ENCODE measurements at regions not wholly inside any gene's neighbourhood (a gene's known extent, or its start where the extent isn't known, plus 50 kb on each side); places are given as distances from the start of the nearest gene placed in this dataset.

DNA sequence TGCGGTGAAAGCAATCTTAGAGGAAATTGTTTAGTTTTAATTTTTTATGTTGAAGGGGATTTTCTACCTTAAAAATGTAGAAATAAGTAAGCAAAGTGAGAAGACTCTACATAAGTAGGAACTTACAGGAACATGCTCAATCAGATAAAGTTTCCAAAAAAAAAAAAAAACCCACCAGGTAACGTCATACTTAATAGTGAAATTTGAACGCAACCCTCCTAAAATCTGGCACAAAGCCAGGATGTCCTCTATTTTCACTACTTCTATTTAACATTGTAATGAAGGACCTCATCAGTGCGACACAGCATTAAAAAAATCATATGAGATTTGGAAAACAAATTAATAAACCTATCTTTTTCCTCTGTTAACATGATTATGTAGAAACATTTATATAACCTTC is 135.0 kb upstream of the FAT4 start:
- ChIA-PET POLR2A (no interaction called here), RAD21 (ENCODE audit: low non-redundant PET in 1 of 2, low total read pairs in 2 of 2, uncharacterized antibody in 2 of 2, unreplicated experiment in 2 of 2) (no interaction called here)
- ATAC-seq = no peak

DNA sequence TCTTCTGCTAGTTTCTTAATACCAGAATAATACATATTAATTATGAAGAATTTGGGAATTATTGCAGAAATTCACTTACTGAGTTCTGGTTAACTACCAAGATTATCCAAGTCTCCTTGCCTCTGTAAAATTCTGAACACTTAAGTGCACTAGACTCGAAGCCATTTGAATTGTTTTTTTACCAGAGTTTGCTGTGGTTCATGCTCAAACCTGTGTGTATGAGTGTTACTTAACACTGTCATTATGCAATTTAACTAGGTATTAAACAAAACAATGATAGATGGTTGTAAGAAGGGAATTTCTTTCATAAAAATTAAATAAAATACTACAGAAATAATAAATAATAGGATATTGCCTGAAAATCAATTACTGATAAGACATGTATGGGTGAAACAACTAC is 145.6 kb upstream of the FAT4 start:
- Histone ChIP-seq H3K9me2 (ENCODE audit: insufficient read depth) (0 out of 2 replicates have a peak, but pooled peaks cover 4% of the 10 kb centered on the region), H3K4me2 (ENCODE audit: low read length) (no peak overlapping the region), H3K27me3 (ENCODE audit: insufficient read depth, low read length) (no peaks in the 10 kb centered on the region), H3K79me2 (ENCODE audit: insufficient read depth, low read length) (no peaks in the 10 kb centered on the region), H3K36me3 (ENCODE audit: control insufficient read depth in 1 of 2, insufficient read depth in 2 of 2, low read length in 2 of 2) (no peaks in the 10 kb centered on the region), H2AFZ (ENCODE audit: low read depth, low read length, poor library complexity, severe bottlenecking) (no peak overlapping the region), H3K27ac (ENCODE audit: low read depth, low read length) (no peak overlapping the region), H3K9me3 (ENCODE audit: control insufficient read depth in 1 of 2, insufficient read depth in 1 of 2, low read depth in 1 of 2, low read length in 2 of 2) (no peaks in the 10 kb centered on the region), H4K20me1 (ENCODE audit: insufficient read depth) (no peaks in the 10 kb centered on the region), H3K4me1 (ENCODE audit: control insufficient read depth in 1 of 2, insufficient read depth in 2 of 2, low read length in 2 of 2) (no peaks in the 10 kb centered on the region), H3K4me3 (replicated peaks in 1 of 2; ENCODE audit: low read depth in 1 of 2, low read length in 2 of 2) (no peak overlapping the region), H3K9ac (ENCODE audit: low read length) (no peak overlapping the region)
- ATAC-seq (no peak), DNase-seq (ENCODE audit: low read depth, low spot score) (no peak)
- POLR2A ChIA-PET = no interaction called here
- intact Hi-C loops (cut with micrococcal nuclease) = no loop called here
- BruUV-seq (replicated peaks) = no TSS peak
- CTCF ChIA-PET = no interaction called here
- RAD21 ChIA-PET (ENCODE audit: low non-redundant PET in 1 of 2, low total read pairs in 2 of 2, uncharacterized antibody in 2 of 2, unreplicated experiment in 2 of 2) = no interaction called here
- TF ChIP-seq SIN3A (IDR thresholded peaks at IDR 0.05; ENCODE audit: low read depth) = no peak
- TF ChIP-seq, protein P1, sequence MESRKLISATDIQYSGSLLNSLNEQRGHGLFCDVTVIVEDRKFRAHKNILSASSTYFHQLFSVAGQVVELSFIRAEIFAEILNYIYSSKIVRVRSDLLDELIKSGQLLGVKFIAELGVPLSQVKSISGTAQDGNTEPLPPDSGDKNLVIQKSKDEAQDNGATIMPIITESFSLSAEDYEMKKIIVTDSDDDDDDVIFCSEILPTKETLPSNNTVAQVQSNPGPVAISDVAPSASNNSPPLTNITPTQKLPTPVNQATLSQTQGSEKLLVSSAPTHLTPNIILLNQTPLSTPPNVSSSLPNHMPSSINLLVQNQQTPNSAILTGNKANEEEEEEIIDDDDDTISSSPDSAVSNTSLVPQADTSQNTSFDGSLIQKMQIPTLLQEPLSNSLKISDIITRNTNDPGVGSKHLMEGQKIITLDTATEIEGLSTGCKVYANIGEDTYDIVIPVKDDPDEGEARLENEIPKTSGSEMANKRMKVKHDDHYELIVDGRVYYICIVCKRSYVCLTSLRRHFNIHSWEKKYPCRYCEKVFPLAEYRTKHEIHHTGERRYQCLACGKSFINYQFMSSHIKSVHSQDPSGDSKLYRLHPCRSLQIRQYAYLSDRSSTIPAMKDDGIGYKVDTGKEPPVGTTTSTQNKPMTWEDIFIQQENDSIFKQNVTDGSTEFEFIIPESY (IDR thresholded peaks at IDR 0.05; ENCODE audit: extremely low read depth, insufficient replicate concordance, low read length) = no peak
- TF ChIP-seq JUND (IDR thresholded peaks at IDR 0.05) = no peak
- no peak for TF ChIP-seq FOSL1 (IDR thresholded peaks at IDR 0.05; ENCODE audit: low read depth)
- no peak for TF ChIP-seq CBX3 (IDR thresholded peaks at IDR 0.05; ENCODE audit: low read depth)
- TF ChIP-seq, protein P2, sequence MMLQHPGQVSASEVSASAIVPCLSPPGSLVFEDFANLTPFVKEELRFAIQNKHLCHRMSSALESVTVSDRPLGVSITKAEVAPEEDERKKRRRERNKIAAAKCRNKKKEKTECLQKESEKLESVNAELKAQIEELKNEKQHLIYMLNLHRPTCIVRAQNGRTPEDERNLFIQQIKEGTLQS (IDR thresholded peaks at IDR 0.05) = no peak
- no peak for TF ChIP-seq EZH2 (IDR thresholded peaks at IDR 0.05)
- no peak for TF ChIP-seq ELF1 (IDR thresholded peaks at IDR 0.05; ENCODE audit: borderline replicate concordance, low read depth)
- TF ChIP-seq, protein P3, sequence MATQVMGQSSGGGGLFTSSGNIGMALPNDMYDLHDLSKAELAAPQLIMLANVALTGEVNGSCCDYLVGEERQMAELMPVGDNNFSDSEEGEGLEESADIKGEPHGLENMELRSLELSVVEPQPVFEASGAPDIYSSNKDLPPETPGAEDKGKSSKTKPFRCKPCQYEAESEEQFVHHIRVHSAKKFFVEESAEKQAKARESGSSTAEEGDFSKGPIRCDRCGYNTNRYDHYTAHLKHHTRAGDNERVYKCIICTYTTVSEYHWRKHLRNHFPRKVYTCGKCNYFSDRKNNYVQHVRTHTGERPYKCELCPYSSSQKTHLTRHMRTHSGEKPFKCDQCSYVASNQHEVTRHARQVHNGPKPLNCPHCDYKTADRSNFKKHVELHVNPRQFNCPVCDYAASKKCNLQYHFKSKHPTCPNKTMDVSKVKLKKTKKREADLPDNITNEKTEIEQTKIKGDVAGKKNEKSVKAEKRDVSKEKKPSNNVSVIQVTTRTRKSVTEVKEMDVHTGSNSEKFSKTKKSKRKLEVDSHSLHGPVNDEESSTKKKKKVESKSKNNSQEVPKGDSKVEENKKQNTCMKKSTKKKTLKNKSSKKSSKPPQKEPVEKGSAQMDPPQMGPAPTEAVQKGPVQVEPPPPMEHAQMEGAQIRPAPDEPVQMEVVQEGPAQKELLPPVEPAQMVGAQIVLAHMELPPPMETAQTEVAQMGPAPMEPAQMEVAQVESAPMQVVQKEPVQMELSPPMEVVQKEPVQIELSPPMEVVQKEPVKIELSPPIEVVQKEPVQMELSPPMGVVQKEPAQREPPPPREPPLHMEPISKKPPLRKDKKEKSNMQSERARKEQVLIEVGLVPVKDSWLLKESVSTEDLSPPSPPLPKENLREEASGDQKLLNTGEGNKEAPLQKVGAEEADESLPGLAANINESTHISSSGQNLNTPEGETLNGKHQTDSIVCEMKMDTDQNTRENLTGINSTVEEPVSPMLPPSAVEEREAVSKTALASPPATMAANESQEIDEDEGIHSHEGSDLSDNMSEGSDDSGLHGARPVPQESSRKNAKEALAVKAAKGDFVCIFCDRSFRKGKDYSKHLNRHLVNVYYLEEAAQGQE (IDR thresholded peaks at IDR 0.05; ENCODE audit: low read depth) = no peak
- no peak for TF ChIP-seq ZFX (IDR thresholded peaks at IDR 0.05)
- TF ChIP-seq, protein P4, sequence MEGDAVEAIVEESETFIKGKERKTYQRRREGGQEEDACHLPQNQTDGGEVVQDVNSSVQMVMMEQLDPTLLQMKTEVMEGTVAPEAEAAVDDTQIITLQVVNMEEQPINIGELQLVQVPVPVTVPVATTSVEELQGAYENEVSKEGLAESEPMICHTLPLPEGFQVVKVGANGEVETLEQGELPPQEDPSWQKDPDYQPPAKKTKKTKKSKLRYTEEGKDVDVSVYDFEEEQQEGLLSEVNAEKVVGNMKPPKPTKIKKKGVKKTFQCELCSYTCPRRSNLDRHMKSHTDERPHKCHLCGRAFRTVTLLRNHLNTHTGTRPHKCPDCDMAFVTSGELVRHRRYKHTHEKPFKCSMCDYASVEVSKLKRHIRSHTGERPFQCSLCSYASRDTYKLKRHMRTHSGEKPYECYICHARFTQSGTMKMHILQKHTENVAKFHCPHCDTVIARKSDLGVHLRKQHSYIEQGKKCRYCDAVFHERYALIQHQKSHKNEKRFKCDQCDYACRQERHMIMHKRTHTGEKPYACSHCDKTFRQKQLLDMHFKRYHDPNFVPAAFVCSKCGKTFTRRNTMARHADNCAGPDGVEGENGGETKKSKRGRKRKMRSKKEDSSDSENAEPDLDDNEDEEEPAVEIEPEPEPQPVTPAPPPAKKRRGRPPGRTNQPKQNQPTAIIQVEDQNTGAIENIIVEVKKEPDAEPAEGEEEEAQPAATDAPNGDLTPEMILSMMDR (IDR thresholded peaks at IDR 0.05 in 2 of 3, conservative IDR thresholded peaks at IDR 0.05 in 1 of 3; ENCODE audit: borderline replicate concordance in 1 of 3, insufficient read depth in 1 of 3, low read depth in 2 of 3, low read length in 2 of 3) = no peak
- TF ChIP-seq CEBPB (IDR thresholded peaks at IDR 0.05; ENCODE audit: low read depth) = no peak

More for the DNA sequence above, 135.0 kb upstream of the FAT4 start:
- H3K4me2 ChIP-seq (ENCODE audit: low read length) = no peak overlapping the region
- no peaks in the 10 kb centered on the region for H3K9me2 ChIP-seq (ENCODE audit: insufficient read depth)
- no peaks in the 10 kb centered on the region for H3K4me1 ChIP-seq (ENCODE audit: control insufficient read depth in 1 of 2, insufficient read depth in 2 of 2, low read length in 2 of 2)
- no peak overlapping the region for H3K4me3 ChIP-seq (replicated peaks in 1 of 2; ENCODE audit: low read depth in 1 of 2, low read length in 2 of 2)
- H3K36me3 ChIP-seq (ENCODE audit: control insufficient read depth in 1 of 2, insufficient read depth in 2 of 2, low read length in 2 of 2) = no peaks in the 10 kb centered on the region
- DNase-seq (ENCODE audit: low read depth, low spot score) = no peak
- intact Hi-C loops (cut with micrococcal nuclease) = no loop called here
- CTCF ChIA-PET = no interaction called here
- H3K9me3 ChIP-seq (ENCODE audit: control insufficient read depth in 1 of 2, insufficient read depth in 1 of 2, low read depth in 1 of 2, low read length in 2 of 2) = no peaks in the 10 kb centered on the region
- H3K27ac ChIP-seq (ENCODE audit: low read depth, low read length) = no peak overlapping the region
- no TSS peak for BruUV-seq (replicated peaks)
- TF ChIP-seq, protein P2 (IDR thresholded peaks at IDR 0.05) = no peak
- TF ChIP-seq RAD21 (IDR thresholded peaks at IDR 0.05; ENCODE audit: low read depth) (no peak), EGR1 (IDR thresholded peaks at IDR 0.05; ENCODE audit: low read depth) (no peak), EZH2phosphoT487 (IDR thresholded peaks at IDR 0.05; ENCODE audit: borderline replicate concordance) (no peak)
- H3K79me2 ChIP-seq (ENCODE audit: insufficient read depth, low read length) = no peaks in the 10 kb centered on the region
- H3K9ac ChIP-seq (ENCODE audit: low read length) = no peak overlapping the region
- no peaks in the 10 kb centered on the region for H4K20me1 ChIP-seq (ENCODE audit: insufficient read depth)
- no peaks in the 10 kb centered on the region for H3K27me3 ChIP-seq (ENCODE audit: insufficient read depth, low read length)
- no peak overlapping the region for H2AFZ ChIP-seq (ENCODE audit: low read depth, low read length, poor library complexity, severe bottlenecking)

Measured in HCT116 (cell line).